Cerebellar nuclear complex (tissue), 1 donor: ENCODE measurements at regions not wholly inside any gene's neighbourhood (a gene's known extent, or its start where the extent isn't known, plus 50 kb on each side); places are given as distances from the start of the nearest gene placed in this dataset.

Experiments used
- DNase-seq, 2 experiments: peaks; one replicate each; lab custom pipeline; 2025; lab: John Stamatoyannopoulos, UW

DNA sequence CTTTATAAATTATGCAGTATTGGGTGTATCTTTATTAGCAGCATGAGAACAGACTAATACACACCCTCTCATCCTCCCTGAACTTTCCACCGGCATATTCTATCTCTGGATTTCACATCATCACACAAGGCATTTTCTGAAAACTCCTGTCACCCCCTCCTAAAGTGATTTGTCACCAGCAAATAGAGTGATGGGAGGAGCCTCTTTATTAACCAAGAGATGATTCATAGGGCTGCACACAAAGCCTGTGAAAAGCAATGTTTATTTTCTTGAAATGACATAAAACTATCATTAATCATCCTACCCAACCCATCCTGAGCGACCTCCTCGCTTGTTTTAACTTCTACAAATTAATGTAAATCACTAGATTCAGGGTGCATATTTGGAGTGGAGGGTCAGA lies 394.7 kb upstream of the SULF2 start:
- no peak for DNase-seq

DNA sequence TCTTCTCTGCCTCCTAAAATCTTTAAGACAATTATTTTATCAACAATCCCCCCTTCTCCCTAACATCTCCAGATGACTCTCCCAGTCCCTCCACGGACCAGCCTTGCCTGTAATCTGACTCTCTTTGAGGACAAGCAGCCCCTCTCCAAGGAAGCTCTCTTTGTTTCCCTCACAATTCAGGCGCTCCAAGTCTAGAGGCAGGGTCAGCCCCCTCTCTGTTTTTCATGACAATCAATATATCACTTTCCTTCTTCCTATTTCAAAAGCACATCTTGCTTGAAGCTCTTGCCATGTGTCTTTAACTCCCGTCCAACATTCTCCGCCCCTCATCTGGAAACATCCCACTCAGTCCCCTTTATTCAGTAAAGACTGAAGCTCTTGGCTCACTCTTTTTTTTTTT lies 393.4 kb upstream of the SULF2 start:
- DNase-seq, result no peak

DNA sequence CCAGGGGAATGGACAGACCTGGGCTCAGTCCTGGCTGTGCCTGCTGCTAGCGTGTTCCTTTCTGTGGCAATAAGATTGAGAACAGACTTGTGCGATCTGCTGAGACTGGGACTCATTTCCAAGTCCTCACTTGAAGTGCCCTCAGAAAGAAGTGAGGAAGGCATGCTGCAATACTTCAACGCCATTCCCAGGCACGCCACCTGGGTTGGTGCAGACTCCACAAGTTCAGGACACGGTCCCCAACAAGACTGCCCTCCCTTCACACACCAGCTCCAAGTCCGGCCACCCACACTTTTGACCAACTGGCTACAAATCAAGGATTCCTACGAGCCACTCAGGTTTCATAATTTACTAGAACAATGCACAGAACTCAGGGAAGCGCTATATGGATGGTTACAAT lies 391.8 kb upstream of the SULF2 start:
- DNase-seq, result no peak

DNA sequence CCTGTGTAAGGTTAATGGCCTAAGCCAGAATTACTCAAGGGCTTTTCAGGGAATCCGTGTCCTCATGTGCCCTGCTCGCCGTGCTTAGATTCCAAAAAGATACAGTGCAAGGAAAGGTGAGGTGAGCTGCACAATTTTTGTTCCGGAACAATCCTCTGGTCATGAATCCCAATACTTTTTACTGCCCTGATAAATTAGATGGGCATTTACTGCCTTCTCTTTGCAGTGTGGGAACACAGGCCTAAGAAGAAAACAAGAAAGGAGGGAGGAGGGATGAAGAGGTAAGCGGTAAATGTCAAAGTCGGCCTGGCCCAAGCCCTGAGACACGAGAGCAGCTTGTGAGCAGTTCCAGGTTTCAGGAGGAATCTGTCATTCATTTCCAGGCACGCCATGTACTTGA lies 390.9 kb upstream of the SULF2 start:
- DNase-seq, result no peak

DNA sequence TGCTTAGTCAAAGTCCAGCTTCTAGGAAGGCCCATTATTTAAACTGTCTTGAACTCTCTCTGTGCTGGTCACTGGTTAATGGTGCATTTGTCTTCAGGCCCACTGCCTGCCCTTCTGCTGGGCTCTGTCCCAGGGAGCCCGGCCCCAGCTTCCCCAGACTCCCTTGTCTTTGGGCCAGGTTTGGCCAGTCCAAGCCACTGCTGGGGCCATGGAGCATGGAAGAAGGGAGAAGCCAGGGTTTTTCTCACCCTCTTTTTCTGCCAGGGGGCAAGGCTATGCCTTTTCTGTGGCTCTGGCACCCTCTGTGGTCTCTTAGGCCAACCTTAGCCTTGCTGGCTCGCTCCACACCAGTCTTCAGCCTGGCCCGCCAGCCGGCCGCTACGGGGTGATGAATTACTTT lies 390.0 kb upstream of the SULF2 start:
- DNase-seq, result no peak

DNA sequence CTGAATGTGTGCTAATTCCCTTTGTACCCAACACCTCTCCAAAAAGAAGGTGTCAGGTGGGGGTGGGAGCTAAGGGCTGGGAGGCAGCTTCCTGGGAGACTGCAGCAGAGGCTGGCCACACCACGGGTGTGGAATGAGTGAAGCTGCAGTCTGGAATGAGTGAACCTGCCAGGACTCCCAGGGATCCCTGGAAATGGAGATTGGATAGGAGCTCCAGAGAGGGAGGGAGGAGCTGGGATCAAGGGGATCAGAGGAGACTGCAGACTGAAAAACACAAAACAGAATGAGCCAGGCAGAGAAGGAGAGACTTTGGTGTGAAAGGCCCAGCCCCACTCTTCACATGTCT lies 387.0 kb upstream of the SULF2 start:
- DNase-seq, result no peak

DNA sequence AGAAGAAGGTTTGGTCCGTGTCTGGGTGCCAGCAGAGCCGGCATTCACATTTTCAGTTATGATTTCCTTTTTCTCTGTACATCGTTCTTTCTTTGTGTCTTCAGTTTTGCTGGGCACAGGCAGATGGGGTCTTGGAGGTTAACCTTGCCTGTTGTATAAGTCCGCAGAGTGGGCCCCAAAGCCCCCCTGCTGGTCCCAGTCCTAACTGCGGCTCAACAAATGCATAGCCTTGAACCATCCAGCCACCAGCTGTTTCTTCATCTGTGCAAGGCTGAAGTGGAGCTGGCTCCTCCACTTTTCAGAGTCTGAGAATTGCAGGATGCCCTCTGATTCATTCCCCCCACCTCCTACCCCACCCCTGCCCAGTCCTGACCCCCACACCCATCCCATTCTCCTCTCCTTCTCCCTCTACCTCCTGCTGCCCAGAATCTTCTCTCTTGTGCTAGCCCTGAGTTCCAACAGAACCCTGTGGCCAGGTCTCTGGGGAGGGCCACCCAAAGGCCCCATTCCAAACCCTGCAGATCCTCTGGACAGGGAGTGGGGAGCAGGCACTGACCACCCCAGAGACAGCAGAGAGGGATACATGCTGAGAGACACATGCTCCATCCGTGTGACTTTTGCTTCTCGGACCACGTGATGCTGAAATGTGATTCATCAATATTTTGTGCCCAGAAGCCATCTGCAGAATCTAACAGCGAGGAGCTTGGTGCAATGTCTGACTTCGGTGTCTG lies 386.5 kb upstream of the SULF2 start:
- DNase-seq, result no peak

DNA sequence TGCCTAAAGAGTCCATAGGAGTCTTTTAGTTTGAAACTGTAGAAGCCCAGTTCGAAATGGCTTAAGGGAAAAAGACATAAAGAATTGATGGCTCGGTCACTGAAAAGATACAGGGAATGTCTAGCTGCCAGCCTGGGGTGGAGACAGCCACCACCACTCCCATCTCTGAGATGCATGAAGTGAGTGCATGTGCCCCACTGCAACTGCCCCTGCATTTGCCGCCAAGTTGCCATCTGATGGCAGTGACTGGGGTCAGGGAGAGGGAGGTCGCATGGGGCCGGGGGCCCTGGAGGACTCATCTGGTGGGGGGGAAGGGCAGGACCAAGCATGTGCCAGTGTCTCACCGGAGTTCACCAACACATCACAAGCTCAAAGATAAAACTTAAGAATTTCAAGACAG lies 385.8 kb upstream of the SULF2 start:
- no peak for DNase-seq

DNA sequence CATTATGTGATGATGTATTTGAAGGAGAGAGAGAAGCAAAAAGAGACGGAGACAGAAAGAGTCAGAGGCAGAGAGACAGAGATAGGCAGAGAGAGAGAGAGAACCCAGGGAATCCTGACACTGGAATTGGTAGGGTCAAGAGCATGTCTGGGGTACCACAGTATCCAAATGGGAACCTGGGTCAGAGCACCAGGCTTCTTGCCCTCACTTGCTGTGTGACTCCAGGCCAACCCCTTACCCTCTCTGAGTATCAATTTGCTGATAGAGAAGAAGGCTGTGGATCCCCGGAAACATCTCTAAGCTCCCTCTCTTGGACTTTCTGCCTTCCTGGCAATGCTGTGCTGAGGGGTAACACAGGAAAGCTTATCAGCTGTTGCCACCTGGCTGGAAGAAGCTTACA lies 385.3 kb upstream of the SULF2 start:
- DNase-seq, result no peak

DNA sequence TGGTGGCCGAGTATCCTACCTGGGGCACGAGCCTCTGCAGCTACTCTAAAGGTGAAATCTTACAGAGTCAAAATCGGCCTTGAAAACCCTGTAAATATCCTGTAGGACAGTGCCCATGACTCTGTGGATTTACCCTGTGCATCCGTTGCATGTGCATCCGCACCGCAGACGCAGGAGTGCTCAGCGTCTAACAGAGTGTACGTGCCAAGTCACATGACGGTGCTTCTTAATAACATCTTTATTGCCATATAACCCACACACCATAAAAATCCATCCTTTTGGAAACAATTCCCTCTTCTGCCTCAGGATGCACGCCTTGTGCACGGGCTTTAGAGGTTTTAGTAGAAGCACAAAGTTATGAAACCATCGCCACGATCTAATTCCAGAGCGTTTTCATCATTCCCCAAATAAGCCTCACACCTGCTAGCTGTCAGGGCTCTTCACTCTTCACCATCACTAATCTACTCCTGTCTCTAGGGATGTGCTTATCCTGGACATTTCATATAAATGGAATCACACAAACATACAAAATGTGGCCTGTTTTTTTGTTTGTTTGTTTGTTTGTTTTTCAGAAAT lies 384.5 kb upstream of the SULF2 start:
- DNase-seq, result no peak

DNA sequence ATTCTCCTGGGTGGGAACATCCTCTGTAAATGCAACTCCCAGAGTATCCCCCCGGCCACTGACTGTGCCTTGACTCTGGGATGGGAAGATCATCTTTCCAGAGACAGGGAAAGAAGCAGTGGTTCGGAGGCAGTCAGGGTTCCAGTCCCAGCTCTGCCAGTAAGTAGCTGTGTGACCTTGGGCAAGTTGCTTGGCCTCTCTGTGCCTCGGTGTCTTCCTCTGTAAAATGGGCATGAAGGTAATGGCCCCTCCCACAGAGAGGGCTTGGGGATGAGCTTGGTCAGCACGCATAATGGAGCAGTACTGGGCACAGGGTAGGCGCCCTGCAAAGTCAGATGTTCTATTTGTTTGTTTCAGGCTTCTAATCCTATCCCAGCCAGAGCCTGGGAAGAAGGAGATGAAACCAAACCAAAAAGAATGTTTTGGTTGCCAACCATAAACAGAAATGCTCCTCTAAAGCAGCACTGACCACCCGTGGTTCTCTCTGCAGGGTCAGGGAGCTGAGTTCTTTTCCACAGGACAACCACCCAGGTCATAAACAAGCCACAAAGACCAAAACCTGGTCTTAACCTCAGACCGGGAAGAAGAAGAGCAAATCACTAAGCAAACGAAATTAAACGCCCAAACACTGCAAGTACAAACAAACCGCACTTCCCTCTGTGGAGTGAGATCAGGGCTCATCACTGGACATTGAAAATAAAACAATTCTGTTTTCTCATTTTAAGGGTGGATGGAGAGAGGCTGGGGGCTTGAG lies 381.0 kb upstream of the SULF2 start:
- DNase-seq, result no peak

DNA sequence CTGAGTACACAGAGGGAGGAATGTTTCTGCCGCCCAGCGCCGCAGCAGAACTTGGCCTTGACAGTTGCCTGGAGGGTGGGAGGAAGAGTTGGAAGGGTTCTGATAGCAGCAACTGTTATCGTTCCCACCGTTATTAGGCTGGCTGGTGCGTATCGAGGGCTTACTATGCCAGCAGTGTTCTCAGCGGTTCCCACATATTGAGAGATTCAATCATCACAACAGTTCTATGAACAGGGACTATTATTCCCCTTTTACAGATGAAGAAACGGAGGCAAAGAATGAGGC lies 380.1 kb upstream of the SULF2 start:
- DNase-seq, result no peak

DNA sequence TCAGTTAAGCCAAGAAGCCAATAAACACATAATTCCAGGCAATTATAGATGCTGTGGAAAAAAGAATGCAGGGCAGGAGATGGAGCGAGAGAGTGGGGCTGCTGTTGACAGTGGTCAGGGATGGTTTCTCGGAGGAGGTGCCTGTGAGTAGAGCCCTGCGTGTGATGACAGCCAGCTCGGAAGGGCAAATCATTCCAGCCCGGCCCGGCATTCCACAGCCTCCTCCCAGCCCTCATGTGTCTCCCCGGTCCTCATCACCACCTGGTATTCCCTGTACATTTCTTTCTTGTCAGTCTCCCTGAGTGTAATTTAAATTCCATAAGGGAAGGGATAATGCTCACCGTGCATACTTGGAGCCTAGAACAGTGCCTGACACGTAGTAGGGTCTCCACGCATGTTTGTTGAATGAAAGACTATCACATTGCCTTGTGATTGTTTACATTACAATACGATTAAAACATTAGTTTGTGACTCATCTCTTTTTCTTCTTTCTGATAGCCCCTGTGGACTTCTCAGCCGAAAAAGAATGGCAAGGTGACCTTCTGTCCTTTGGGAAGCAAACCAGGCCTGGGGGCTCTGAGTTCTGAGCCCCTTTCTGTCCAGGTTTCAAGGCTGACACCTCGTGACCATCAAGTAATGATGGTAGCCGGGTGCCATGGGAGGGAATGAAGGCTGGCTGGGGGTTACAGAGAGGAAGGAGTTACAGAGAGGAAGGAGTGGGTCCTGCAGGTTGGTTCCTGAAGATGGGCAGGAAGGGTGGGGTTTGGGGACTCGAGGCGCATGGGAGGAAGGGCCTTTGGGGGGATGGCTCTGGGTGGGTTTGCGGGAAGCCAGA lies 379.5 kb upstream of the SULF2 start:
- DNase-seq, result no peak

DNA sequence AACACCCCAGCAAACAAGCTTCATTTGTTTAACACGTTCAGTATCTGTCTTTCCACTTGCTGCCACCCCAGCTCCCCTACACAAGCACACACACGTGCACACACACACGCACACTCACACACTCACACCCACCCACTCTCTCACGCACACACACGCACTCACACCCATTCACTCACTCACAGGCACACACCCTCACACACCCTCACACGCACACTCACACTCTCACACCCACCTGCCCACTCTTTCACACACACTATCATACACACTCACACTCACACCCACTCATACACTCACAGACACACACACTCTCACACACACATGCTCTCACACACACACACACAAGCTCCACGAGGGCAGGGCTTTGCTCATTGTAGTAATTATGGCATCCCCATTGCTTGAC lies 378.8 kb upstream of the SULF2 start:
- DNase-seq, result no peak

DNA sequence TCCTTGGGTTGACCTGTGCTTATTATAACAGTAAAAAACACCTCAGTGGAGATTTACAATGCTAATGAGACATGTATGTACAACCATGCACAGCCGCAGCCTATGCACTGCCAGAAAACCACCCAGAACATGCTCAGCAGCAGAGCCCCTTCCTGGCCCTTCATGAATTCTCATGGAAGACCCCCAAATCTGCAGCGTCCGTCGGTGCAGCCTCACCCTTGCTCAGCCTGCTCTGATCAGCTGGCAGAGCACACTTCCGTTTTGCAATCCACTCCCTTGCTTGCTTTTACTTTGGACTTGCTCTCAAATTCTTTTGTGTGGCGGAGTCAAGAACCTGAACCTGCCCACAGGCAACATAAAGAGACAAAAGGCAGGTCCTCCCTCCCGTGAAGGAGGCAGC lies 378.2 kb upstream of the SULF2 start:
- no peak for DNase-seq

DNA sequence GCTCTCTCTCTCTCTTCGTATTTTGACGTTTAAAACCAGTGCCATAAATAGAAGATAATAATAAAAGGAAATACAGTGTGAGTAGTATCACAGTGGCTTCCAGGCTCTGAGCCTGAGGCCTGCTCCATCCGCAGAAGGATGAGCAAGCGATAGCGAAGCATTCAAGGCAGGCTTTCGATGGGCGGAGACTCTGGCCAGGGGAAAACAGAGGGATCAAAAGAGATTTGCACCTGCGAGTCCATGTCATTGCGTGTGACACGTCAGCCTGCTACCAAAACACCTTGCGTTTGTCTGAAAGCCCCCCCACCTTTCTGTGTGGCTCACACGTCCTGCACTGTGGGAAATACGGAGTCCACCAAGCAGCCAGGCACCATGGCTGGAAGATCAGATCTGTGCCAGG lies 377.3 kb upstream of the SULF2 start:
- DNase-seq, result no peak

DNA sequence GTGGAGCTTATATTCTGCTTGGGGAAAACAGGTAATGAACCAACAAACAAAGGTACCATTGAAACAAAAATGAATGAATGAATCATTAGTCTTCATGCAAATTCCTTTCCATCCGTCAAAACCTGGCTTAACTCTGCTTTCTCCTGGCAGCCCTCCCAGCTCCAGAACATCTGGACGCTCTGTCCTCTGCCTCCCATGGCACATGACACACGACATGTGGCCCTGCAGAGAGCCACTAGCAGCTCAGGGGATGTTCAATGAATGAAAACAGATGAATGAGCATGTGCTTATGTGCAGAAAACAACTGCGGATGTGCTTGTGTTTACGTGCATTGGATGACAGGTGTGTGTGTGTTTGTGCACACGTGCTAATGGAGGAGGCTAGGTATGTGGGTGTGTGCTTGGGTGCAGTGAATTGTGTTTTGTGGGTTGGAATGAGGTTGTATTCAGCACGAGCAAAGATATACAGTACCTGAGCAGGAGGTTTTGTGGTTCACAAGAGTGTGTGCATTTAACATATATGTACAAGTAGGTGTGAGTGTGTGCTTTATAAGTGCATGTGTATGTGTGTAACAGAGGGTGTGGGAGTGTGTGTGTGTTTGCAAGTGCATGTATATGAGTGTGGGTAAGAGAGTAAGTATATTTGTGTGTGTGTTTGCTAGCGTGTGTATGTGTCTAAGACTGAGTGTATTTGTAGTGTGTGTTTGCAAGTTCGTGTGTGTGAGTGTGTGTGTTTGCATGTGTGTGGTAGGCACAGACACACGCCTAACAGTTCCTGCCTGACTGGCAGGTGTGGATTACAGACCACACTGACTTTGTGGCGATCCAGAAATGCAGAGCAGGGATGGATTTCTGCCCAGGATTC lies 374.1 kb upstream of the SULF2 start:
- DNase-seq, result no peak

DNA sequence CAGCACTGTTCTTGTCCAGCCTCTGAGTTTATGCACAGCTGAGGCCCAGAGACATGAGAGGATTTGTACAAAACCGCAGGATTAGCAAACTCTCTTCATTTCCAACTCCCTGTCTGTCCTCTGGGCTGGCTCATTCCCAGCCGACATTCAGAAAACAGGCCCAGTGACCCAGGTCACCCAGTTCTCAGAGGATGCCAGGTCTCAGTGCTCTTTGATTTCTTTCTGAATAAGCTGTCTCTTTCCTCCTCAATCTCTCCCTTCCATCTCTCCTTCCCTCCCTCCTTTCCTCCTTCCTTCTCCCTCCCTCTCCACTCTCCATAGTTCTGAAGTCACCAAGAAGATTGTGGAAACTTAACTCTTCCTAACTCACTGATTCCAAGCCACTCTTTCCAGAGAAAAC lies 372.7 kb upstream of the SULF2 start:
- no peak for DNase-seq

DNA sequence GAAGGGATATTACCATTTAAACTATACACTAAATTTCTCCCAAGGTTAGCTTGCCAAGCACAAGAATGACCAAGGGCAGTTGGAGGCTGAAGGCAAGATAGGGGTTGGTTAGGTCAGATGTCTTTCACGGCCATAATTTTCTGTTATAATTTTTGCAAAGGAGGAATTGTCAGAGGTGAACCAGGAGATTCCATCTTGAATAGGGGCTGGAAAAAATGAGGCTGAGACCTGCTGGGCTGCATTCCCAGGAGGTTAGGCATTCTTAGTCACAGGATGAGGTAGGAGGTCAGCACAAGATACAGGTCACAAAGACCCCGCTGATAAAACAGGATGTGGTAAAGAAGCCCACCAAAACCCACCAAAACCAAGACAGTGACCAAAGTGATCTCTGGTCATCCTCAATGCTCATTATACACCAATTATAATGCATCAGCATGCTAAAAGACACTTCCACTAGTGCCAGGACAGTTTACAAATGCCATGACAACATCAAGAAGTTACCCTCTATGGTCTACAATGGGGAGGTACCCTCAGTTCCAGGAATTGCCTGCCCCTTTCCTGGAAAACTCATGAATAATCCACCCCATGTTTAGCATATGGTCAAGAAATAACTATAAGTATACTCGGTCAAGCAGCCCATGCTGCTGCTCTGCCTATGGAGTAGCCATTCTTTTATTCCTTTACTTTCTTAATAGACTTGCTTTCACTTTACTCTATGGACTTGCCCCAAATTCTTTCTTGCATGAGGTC lies 371.8 kb upstream of the SULF2 start:
- no peak for DNase-seq

DNA sequence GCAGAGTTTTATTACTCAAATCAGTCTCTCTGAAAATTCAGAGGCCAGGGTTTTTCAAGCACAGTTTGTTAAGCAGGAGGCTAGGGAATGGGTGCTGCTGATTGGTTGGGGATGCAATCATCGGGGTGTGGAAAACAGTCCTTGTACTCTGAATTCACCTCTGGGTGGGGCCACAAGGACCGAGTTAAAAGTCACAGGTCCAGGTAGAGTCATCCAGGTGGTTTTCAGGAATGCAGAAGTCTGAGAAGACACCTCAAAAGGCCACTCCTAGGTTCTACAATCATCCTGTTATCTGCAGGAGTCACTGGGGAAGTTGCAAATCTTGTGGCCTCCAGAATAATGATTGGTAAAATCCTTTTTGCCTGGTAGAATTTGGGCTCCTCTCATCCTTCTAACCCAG lies 371.2 kb upstream of the SULF2 start:
- DNase-seq, result no peak

DNA sequence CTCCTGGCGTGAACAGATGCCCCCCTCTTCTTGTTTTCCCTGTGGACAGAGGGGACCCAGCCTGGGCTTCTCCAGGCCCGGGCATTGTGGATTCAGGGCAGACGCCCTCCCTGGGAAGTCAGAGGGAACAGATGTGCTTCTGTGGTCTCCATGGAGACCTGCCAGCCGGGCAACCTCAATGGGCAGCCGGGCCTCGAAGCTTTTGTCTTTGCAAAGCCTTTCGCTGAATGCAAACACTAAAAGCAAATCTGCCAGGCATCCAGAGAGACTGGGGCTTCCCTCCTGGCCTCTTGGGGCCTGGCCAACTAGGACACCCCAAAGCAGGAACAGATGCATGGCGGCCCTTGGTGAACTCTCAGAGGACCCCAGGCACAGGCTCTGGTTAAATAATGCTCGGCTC lies 370.0 kb upstream of the SULF2 start:
- no peak for DNase-seq
